ENCODE measurements at regions not wholly inside any gene's neighbourhood (a gene's known extent, or its start where the extent isn't known, plus 50 kb on each side); places are given as distances from the start of the nearest gene placed in this dataset.

- no peak for TF ChIP-seq CTCF (IDR thresholded peaks at IDR 0.05)
- TF ChIP-seq POLR2AphosphoS5 (IDR thresholded peaks at IDR 0.05) = no peak
- no peaks in the 10 kb centered on the region for H3K4me1 ChIP-seq (replicated peaks)
- H3K4me3 ChIP-seq = no peak overlapping the region
- intact Hi-C loops (cut with DNase I) = loop anchor here (5.0 kb wide), 1 partner anchor 257 kb away; no protein-coding TSS in a partner anchor
- DNase-seq (ENCODE audit: low spot score) = no peak
- H3K27me3 ChIP-seq (replicated peaks; ENCODE audit: insufficient read depth) = no peaks in the 10 kb centered on the region
- no peaks in the 10 kb centered on the region for H3K9me3 ChIP-seq
- 34% methylated on average over 10 of the region's 10 CpGs for WGBS
- no peak overlapping the region for H3K27ac ChIP-seq
- no peaks in the 10 kb centered on the region for H3K36me3 ChIP-seq
These were observed 78.9 kb downstream of the EMP1 start for GRCh38 chr12:13275241-13276085.

GRCh38 chr12:13273850-13274249 is 77.3 kb downstream of the EMP1 start:
- TF ChIP-seq POLR2AphosphoS5 (IDR thresholded peaks at IDR 0.05) = no peak
- TF ChIP-seq CTCF (IDR thresholded peaks at IDR 0.05) = no peak
- no peak for TF ChIP-seq POLR2A (IDR thresholded peaks at IDR 0.05)
- 62% methylated on average over 12 of the region's 12 CpGs for WGBS
- H3K4me3 ChIP-seq = no peak overlapping the region
- no peaks in the 10 kb centered on the region for H3K9me3 ChIP-seq
- no peak for DNase-seq (ENCODE audit: low spot score)
- intact Hi-C loops (cut with DNase I) = no loop called here
- H3K27me3 ChIP-seq (replicated peaks; ENCODE audit: insufficient read depth) = no peaks in the 10 kb centered on the region
- no peaks in the 10 kb centered on the region for H3K36me3 ChIP-seq
- H3K27ac ChIP-seq = no peak overlapping the region
- H3K4me1 ChIP-seq (replicated peaks) = no peaks in the 10 kb centered on the region

- intact Hi-C loops (cut with DNase I) = no loop called here
- no peak for TF ChIP-seq CTCF (IDR thresholded peaks at IDR 0.05)
- no peak for TF ChIP-seq POLR2A (IDR thresholded peaks at IDR 0.05)
- TF ChIP-seq POLR2AphosphoS5 (IDR thresholded peaks at IDR 0.05) = no peak
- 87% methylated on average over 6 of the region's 6 CpGs for WGBS
These were observed 76.6 kb downstream of the EMP1 start for GRCh38 chr12:13273097-13273496.

GRCh38 chr12:13270817-13271216 is 74.3 kb downstream of the EMP1 start:
- WGBS = 95% methylated on average over 4 of the region's 4 CpGs
- TF ChIP-seq POLR2AphosphoS5 (IDR thresholded peaks at IDR 0.05) (no peak), CTCF (IDR thresholded peaks at IDR 0.05) (no peak), POLR2A (IDR thresholded peaks at IDR 0.05) (no peak)
- Histone ChIP-seq H3K27me3 (replicated peaks; ENCODE audit: insufficient read depth) (no peaks in the 10 kb centered on the region), H3K9me3 (no peaks in the 10 kb centered on the region), H3K27ac (no peak overlapping the region), H3K36me3 (no peaks in the 10 kb centered on the region), H3K4me1 (replicated peaks) (no peaks in the 10 kb centered on the region), H3K4me3 (no peak overlapping the region)
- DNase-seq (ENCODE audit: low spot score) = no peak
- intact Hi-C loops (cut with DNase I) = no loop called here

More at GRCh38 chr12:13273097-13273496, 76.6 kb downstream of the EMP1 start:
- no peak for DNase-seq (ENCODE audit: low spot score)
- Histone ChIP-seq H3K4me1 (replicated peaks) (no peaks in the 10 kb centered on the region), H3K9me3 (no peaks in the 10 kb centered on the region), H3K27me3 (replicated peaks; ENCODE audit: insufficient read depth) (no peaks in the 10 kb centered on the region), H3K4me3 (no peak overlapping the region), H3K36me3 (no peaks in the 10 kb centered on the region), H3K27ac (no peak overlapping the region)

Small RNAs in the stretch of these regions (small RNA-seq; reads per million reads assigned to genes)
- gene RNA5SP353 (0 to 0.20 reads per million in 2 donors), gene RNU6-590P (0 reads per million in 2 donors)
